Sigmoid colon (tissue), 6 donors: ENCODE measurements at regions not wholly inside any gene's neighbourhood (a gene's known extent, or its start where the extent isn't known, plus 50 kb on each side); places are given as distances from the start of the nearest gene placed in this dataset.

ENCODE experiments used
- DNase-seq: peaks from one replicate; pipeline ENCODE4 v3.0.0-alpha.2; 2019
- H3K27ac ChIP-seq, 4 donors: fragments of 200-600 bp; sonication (generic); one replicate each; pipeline ENCODE4 v1.5.1; 2016 to 2019; ENCODE audit warnings: mild to moderate bottlenecking in 1 of 4
- H3K27me3 ChIP-seq, 3 donors: fragments of 200-600 bp; sonication (generic); one replicate each; pipeline ENCODE4 v1.5.1; 2019; ENCODE audit warnings: mild to moderate bottlenecking in 1 of 3
- H3K36me3 ChIP-seq, 4 donors: fragments of 200-600 bp; sonication (generic); one replicate each; pipeline ENCODE4 v1.5.1; 2016 to 2019
- H3K4me1 ChIP-seq, 4 donors: fragments of 200-600 bp; sonication (generic); one replicate each; pipeline ENCODE4 v1.5.1; 2017 to 2019
- H3K4me3 ChIP-seq, 4 donors: fragments of 200-600 bp; sonication (generic); one replicate each; pipeline ENCODE4 v1.5.1; 2017 to 2019; ENCODE audit warnings: mild to moderate bottlenecking in 2 of 4, moderate library complexity in 1 of 4
- H3K9me3 ChIP-seq, 4 donors: fragments of 200-600 bp in 3 of 4; sonication (generic) in 3 of 4; one replicate each; pipeline versions ENCODE4 v1.5.1 to v1.6.1; 2013 to 2019
- CTCF ChIP-seq, 4 experiments: fragments of 450-650 bp in 3 of 4; fragments of 200-600 bp in 1 of 4; IDR thresholded peaks; one replicate each; pipeline ENCODE4 v1.5.1; 2016 to 2019; ENCODE audit warnings: antibody characterized with exemption in 4 of 4, mild to moderate bottlenecking in 3 of 4, moderate library complexity in 2 of 4
- EP300 ChIP-seq, 4 donors: sonication (generic); formaldehyde crosslinking; IDR thresholded peaks; one replicate each; pipeline ENCODE4 v1.6.1; 2017; ENCODE audit warnings: antibody characterized with exemption in 4 of 4
- POLR2A ChIP-seq, 2 donors: fragments of 450-650 bp; IDR thresholded peaks; one replicate each; pipeline ENCODE4 v1.6.1; 2016; ENCODE audit warnings: antibody characterized with exemption in 2 of 2, mild to moderate bottlenecking in 2 of 2, moderate library complexity in 2 of 2
- POLR2AphosphoS5 ChIP-seq, 4 donors: sonication (generic); formaldehyde crosslinking; IDR thresholded peaks; one replicate each; pipeline ENCODE4 v1.6.1; 2017; ENCODE audit warnings: antibody characterized with exemption in 4 of 4
- WGBS, 2 donors: extraction: QIAGEN DNeasy Blood & Tissue Kit; methylation state at CpG; one replicate each; pipeline ENCODE4 v1.1.7; 2013; 5-methylcytosine and 5-hydroxymethylcytosine counted together
- intact Hi-C: fragments of 100-400 bp; cut with DNase I; formaldehyde crosslinking; loops from one replicate; pipeline ENCODE4 v1.15.1; 2023
- donor health status: healthy with polysubstance abuse.
- donor health status: healthy.

GRCh38 chr3:112734171-112734570, 93.2 kb upstream of the CCDC80 start:
- H3K27me3 ChIP-seq = no peaks in the 10 kb centered on the region
- 61 to 80% methylated on average over 2 of the region's 2 CpGs for WGBS, 2 donors
- H3K4me1 ChIP-seq = no peaks in the 10 kb centered on the region
- no peak overlapping the region for H3K4me3 ChIP-seq
- no peak for TF ChIP-seq POLR2A (IDR thresholded peaks at IDR 0.05)
- no peak for TF ChIP-seq CTCF (IDR thresholded peaks at IDR 0.05)
- TF ChIP-seq EP300 (IDR thresholded peaks at IDR 0.05) = no peak
- TF ChIP-seq POLR2AphosphoS5 (IDR thresholded peaks at IDR 0.05) = no peak
- intact Hi-C loops = loop anchor here (2.0 to 5.0 kb wide), 2 partner anchors 81 to 92 kb away; partner anchors contain the start of gene CCDC80
- no peaks in the 10 kb centered on the region for H3K9me3 ChIP-seq
- DNase-seq = no peak
- H3K27ac ChIP-seq = no peak overlapping the region
- H3K36me3 ChIP-seq = no peaks in the 10 kb centered on the region

GRCh38 chr3:112730210-112730609, 89.3 kb upstream of the CCDC80 start:
- H3K36me3 ChIP-seq = no peaks in the 10 kb centered on the region
- H3K9me3 ChIP-seq = no peaks in the 10 kb centered on the region
- H3K4me3 ChIP-seq = no peak overlapping the region
- no peak overlapping the region for H3K27ac ChIP-seq
- no peak for TF ChIP-seq CTCF (IDR thresholded peaks at IDR 0.05)
- TF ChIP-seq EP300 (IDR thresholded peaks at IDR 0.05) = no peak
- TF ChIP-seq POLR2AphosphoS5 (IDR thresholded peaks at IDR 0.05) = no peak
- no peak for TF ChIP-seq POLR2A (IDR thresholded peaks at IDR 0.05)
- no peaks in the 10 kb centered on the region for H3K4me1 ChIP-seq
- DNase-seq = no peak
- intact Hi-C loops = loop anchor here (5.0 kb wide), 1 partner anchor 88 kb away; the partner anchor contains the start of gene CCDC80
- no peaks in the 10 kb centered on the region for H3K27me3 ChIP-seq

- no peaks in the 10 kb centered on the region for H3K4me1 ChIP-seq
- no peaks in the 10 kb centered on the region for H3K36me3 ChIP-seq
- no peaks in the 10 kb centered on the region for H3K9me3 ChIP-seq
- no peaks in the 10 kb centered on the region for H3K27me3 ChIP-seq
- DNase-seq = no peak
- no peak overlapping the region for H3K27ac ChIP-seq
- TF ChIP-seq POLR2A (IDR thresholded peaks at IDR 0.05) (no peak), POLR2AphosphoS5 (IDR thresholded peaks at IDR 0.05) (no peak), CTCF (IDR thresholded peaks at IDR 0.05) (no peak), EP300 (IDR thresholded peaks at IDR 0.05) (no peak)
- intact Hi-C loops = no loop called here
- 75 to 90% methylated on average over 4 of the region's 4 CpGs for WGBS, 2 donors
- H3K4me3 ChIP-seq = no peak overlapping the region
These were observed 80.3 kb upstream of the CCDC80 start for GRCh38 chr3:112721231-112721630.

- Histone ChIP-seq H3K27me3 (peaks cover 0 to 2% (median 0%) of the 10 kb centered on the region in 3 donors), H3K4me3 (no peak overlapping the region), H3K4me1 (no peaks in the 10 kb centered on the region), H3K36me3 (no peaks in the 10 kb centered on the region), H3K27ac (no peak overlapping the region), H3K9me3 (no peaks in the 10 kb centered on the region)
- TF ChIP-seq EP300 (IDR thresholded peaks at IDR 0.05) = no peak
- no peak for TF ChIP-seq POLR2AphosphoS5 (IDR thresholded peaks at IDR 0.05)
- no peak for TF ChIP-seq POLR2A (IDR thresholded peaks at IDR 0.05)
- no peak for TF ChIP-seq CTCF (IDR thresholded peaks at IDR 0.05)
- intact Hi-C loops = no loop called here
- DNase-seq = no peak
- WGBS, 2 donors = 89 to 90% methylated on average over 1 of the region's 1 CpG
These were observed 78.0 kb upstream of the CCDC80 start for GRCh38 chr3:112718967-112719366.

- intact Hi-C loops = no loop called here
- no peak for DNase-seq
- Histone ChIP-seq H3K4me3 (no peak overlapping the region), H3K9me3 (no peaks in the 10 kb centered on the region), H3K27me3 (peaks cover 0 to 2% (median 0%) of the 10 kb centered on the region in 3 donors), H3K27ac (no peak overlapping the region), H3K36me3 (no peaks in the 10 kb centered on the region), H3K4me1 (no peaks in the 10 kb centered on the region)
- no peak for TF ChIP-seq CTCF (IDR thresholded peaks at IDR 0.05)
- no peak for TF ChIP-seq POLR2AphosphoS5 (IDR thresholded peaks at IDR 0.05)
- no peak for TF ChIP-seq POLR2A (IDR thresholded peaks at IDR 0.05)
- TF ChIP-seq EP300 (IDR thresholded peaks at IDR 0.05) = no peak
- WGBS, 2 donors = 35 to 70% methylated on average over 1 of the region's 1 CpG
These were observed 77.6 kb upstream of the CCDC80 start for GRCh38 chr3:112718516-112718915.
